H4 (cell line): ENCODE measurements at regions not wholly inside any gene's neighbourhood (a gene's known extent, or its start where the extent isn't known, plus 50 kb on each side); places are given as distances from the start of the nearest gene placed in this dataset.

Experiments used
- DNase-seq: peaks from one replicate; pipeline ENCODE4 v3.0.0-alpha.2; 2015; ENCODE audit warnings: low spot score

GRCh38 chr6:138005846-138006245 is 101.4 kb downstream of the PERP start:
- no peak for DNase-seq

GRCh38 chr6:138007014-138007472 is 100.2 kb downstream of the PERP start:
- DNase-seq: peak; percentile 56

GRCh38 chr6:138008791-138009190 is 98.4 kb downstream of the PERP start:
- DNase-seq: no peak

GRCh38 chr6:138011413-138011812 is 95.8 kb downstream of the PERP start:
- DNase-seq: no peak

- no peak for DNase-seq
These were observed 94.5 kb downstream of the PERP start for GRCh38 chr6:138012682-138013081.

- DNase-seq: no peak
These were observed 93.3 kb downstream of the PERP start for GRCh38 chr6:138013959-138014358.

- no peak for DNase-seq
These were observed 90.0 kb downstream of the PERP start for GRCh38 chr6:138017166-138017757.

- no peak for DNase-seq
These were observed 88.9 kb downstream of the PERP start for GRCh38 chr6:138018297-138018696.

- no peak for DNase-seq
These were observed 81.7 kb downstream of the PERP start for GRCh38 chr6:138025528-138025978.

- DNase-seq: no peak
These were observed 80.9 kb downstream of the PERP start for GRCh38 chr6:138026342-138026741.

GRCh38 chr6:138028893-138029292 is 78.3 kb downstream of the PERP start:
- DNase-seq: no peak

- DNase-seq: no peak
These were observed 76.3 kb downstream of the PERP start for GRCh38 chr6:138030872-138031271.

GRCh38 chr6:138031417-138031816 is 75.8 kb downstream of the PERP start:
- no peak for DNase-seq

GRCh38 chr6:138031850-138032249 is 75.4 kb downstream of the PERP start:
- DNase-seq: no peak

- DNase-seq: no peak
These were observed 74.6 kb downstream of the PERP start for GRCh38 chr6:138032571-138032970.

GRCh38 chr6:138034229-138034628 is 73.0 kb downstream of the PERP start:
- DNase-seq: no peak

GRCh38 chr6:138035070-138035469 is 72.1 kb downstream of the PERP start:
- no peak for DNase-seq

- DNase-seq: no peak
These were observed 71.1 kb downstream of the PERP start for GRCh38 chr6:138036111-138036510.

- no peak for DNase-seq
These were observed 70.2 kb downstream of the PERP start for GRCh38 chr6:138037009-138037504.

- no peak for DNase-seq
These were observed 68.9 kb downstream of the PERP start for GRCh38 chr6:138038142-138038870.
